ENCODE measurements at regions not wholly inside any gene's neighbourhood (a gene's known extent, or its start where the extent isn't known, plus 50 kb on each side); places are given as distances from the start of the nearest gene placed in this dataset.

DNA sequence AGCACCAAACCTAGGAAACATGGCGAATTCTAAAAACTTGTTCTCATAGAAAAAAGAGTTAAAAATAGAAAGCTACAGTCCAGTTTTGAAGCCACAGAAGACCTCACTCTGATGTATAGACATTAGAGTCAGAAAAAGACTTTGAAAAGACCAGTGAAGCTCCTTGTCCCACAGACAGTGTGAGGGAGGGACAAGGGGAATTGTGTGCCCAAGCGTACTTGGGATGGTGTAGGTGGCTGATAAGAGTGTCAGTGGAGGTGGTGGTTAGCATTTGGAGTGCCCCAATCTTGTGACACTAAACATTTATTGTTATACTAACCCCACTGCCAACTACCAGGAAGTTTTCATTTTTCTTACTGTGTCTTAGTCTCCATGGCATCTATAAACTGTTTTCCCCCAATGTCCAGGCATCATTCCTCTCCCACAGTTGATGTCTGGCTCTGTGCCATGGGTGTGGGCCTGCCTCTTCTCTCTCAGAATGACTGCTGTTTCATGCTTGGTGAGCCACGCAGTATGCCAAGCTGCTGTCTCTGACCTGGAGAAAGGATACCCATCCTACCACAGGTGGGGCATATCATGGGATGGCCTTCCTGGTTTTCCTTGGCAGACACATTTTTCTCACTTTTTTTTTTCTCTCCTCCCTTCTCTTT, 161.4 kb downstream of the RPIA start:
- ChIA-PET POLR2A (no interaction called here), CTCF (no interaction called here)
- no peaks in the 10 kb centered on the region for H3K9me3 ChIP-seq (ENCODE audit: control insufficient read depth, insufficient read depth, low read length)
- H3K27me3 ChIP-seq (ENCODE audit: control insufficient read depth, insufficient read depth, low read length) = no peaks in the 10 kb centered on the region
- TF ChIP-seq, protein P1, sequence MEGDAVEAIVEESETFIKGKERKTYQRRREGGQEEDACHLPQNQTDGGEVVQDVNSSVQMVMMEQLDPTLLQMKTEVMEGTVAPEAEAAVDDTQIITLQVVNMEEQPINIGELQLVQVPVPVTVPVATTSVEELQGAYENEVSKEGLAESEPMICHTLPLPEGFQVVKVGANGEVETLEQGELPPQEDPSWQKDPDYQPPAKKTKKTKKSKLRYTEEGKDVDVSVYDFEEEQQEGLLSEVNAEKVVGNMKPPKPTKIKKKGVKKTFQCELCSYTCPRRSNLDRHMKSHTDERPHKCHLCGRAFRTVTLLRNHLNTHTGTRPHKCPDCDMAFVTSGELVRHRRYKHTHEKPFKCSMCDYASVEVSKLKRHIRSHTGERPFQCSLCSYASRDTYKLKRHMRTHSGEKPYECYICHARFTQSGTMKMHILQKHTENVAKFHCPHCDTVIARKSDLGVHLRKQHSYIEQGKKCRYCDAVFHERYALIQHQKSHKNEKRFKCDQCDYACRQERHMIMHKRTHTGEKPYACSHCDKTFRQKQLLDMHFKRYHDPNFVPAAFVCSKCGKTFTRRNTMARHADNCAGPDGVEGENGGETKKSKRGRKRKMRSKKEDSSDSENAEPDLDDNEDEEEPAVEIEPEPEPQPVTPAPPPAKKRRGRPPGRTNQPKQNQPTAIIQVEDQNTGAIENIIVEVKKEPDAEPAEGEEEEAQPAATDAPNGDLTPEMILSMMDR (IDR thresholded peaks at IDR 0.05; ENCODE audit: low read depth, low read length) = no peak
- no peak overlapping the region for H3K27ac ChIP-seq (ENCODE audit: low read depth, low read length)
- no peak for DNase-seq (ENCODE audit: low read depth, low spot score)
- H3K4me3 ChIP-seq (ENCODE audit: low read depth, low read length) = no peak overlapping the region

DNA sequence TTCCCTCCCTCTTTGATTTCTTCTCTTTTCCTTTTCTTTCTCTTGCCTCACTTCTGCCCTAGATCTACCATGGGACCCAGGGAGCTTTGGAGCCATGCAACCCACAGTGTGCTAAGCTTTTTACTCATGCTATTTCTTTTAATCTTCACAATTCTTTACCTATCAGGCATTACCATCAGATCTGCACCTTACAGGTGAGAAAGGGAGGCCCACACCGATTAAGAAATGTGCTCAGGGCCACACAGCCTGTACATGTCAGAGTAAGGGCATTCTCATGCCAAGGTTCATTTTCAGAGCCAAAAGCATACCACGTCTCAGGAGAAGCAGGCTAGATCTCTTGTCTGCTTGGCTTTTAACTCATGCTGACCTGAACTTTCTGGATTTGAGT, 161.9 kb downstream of the RPIA start:
- TF ChIP-seq, protein P1 (IDR thresholded peaks at IDR 0.05; ENCODE audit: low read depth, low read length) = no peak
- no peaks in the 10 kb centered on the region for H3K9me3 ChIP-seq (ENCODE audit: control insufficient read depth, insufficient read depth, low read length)
- no peak for DNase-seq (ENCODE audit: low read depth, low spot score)
- no peak overlapping the region for H3K27ac ChIP-seq (ENCODE audit: low read depth, low read length)
- H3K4me3 ChIP-seq (ENCODE audit: low read depth, low read length) = no peak overlapping the region
- no peaks in the 10 kb centered on the region for H3K27me3 ChIP-seq (ENCODE audit: control insufficient read depth, insufficient read depth, low read length)
- ChIA-PET CTCF (interaction anchor here (0.7 kb wide), 1 partner anchor 105 kb away, joined by 3 read pairs; no protein-coding TSS in a partner anchor), POLR2A (no interaction called here)

DNA sequence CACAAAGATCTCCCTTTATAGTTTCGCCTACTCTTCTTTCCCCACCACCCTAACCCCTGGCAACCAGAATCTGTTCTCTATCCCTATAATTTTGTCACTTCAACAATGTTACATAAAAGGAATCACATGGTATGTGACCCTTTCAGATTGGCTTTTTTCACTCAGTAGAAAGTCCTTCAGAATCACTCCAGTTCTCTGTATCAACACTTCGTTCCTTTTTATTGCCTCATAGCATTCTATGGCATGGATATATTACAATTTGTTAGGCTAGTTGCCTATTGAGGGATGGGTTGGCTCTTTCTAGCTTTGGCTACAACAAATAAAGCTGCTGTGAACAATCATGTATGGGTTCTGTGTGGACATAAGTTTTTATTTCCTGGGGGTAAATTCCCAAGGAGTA, 163.1 kb downstream of the RPIA start:
- Histone ChIP-seq H3K9me3 (ENCODE audit: control insufficient read depth, insufficient read depth, low read length) (no peaks in the 10 kb centered on the region; the same call in 1 of the 2 replicates), H3K4me3 (ENCODE audit: low read depth, low read length) (no peak overlapping the region), H3K27ac (ENCODE audit: low read depth, low read length) (no peak overlapping the region), H3K27me3 (ENCODE audit: control insufficient read depth, insufficient read depth, low read length) (no peaks in the 10 kb centered on the region)
- ChIA-PET CTCF (no interaction called here), POLR2A (no interaction called here)
- TF ChIP-seq, protein P1 (IDR thresholded peaks at IDR 0.05; ENCODE audit: low read depth, low read length) = no peak
- no peak for DNase-seq (ENCODE audit: low read depth, low spot score)

DNA sequence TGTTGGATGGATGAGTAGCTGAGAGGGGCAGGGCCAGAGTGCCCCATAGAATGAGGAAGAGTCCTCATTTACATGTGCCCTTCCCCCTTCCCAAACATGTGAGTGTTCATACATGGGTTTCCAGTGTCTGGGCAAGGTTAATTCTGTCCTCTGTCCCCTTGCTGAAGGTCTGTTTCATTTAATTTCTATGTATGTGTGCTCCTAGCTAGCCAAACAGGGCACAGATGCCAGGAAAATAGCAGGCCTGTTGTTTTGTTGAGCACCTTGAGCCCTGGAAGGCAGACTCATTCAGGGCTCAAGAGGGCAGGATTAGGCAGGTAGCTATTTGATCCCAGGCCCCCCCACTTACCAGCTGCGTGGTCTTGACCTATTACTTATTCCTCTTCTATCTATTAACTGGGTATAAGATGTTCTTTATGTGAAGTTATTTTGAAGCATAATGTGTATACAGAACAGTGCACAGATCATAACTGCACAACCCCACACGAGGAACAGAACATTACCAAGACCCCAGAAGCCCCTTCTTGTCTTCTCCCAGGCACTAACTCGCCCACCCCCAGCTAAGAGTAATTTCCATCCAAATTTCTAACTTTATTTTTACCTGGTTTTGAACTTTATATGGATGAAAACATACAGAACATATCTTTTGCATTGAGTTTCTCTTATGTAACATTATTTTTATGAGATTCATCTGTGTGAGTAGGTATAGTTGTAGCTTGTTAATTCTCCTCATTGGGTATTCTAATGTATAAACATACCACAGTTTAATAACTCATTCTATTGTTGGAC, 164.3 kb downstream of the RPIA start:
- ChIA-PET CTCF (interaction anchor here (0.7 to 1.6 kb wide), 3 partner anchors 18 to 25 kb away, joined by 3 to 5 read pairs (median 3); no protein-coding TSS in a partner anchor), POLR2A (no interaction called here)
- Histone ChIP-seq H3K27me3 (ENCODE audit: control insufficient read depth, insufficient read depth, low read length) (no peaks in the 10 kb centered on the region), H3K4me3 (ENCODE audit: low read depth, low read length) (no peak overlapping the region), H3K27ac (ENCODE audit: low read depth, low read length) (no peak overlapping the region), H3K9me3 (ENCODE audit: control insufficient read depth, insufficient read depth, low read length) (no peaks in the 10 kb centered on the region; the same call in 1 of the 2 replicates)
- TF ChIP-seq, protein P1 (IDR thresholded peaks at IDR 0.05; ENCODE audit: low read depth, low read length) = no peak
- no peak for DNase-seq (ENCODE audit: low read depth, low spot score)

Measured in AG04450 (cell line).